GM23248 (cell line): ENCODE measurements at regions not wholly inside any gene's neighbourhood (a gene's known extent, or its start where the extent isn't known, plus 50 kb on each side); places are given as distances from the start of the nearest gene placed in this dataset.

Experiments
- DNase-seq: peaks from one replicate; pipeline ENCODE4 v3.0.0-alpha.2; 2015
- H2AFZ ChIP-seq: fragments of 200-600 bp; sonication (generic); 2 replicates; pipeline ENCODE4 v1.6.1; 2016; ENCODE audit warnings: antibody characterized with exemption
- H3F3A ChIP-seq: fragments of 200-600 bp; sonication (generic); 2 replicates; pipeline ENCODE4 v1.6.1; 2016; ENCODE audit warnings: mild to moderate bottlenecking, antibody characterized with exemption, mixed run types; ENCODE audit not compliant: insufficient read depth
- H3K27ac ChIP-seq: fragments of 200-600 bp; sonication (generic); 2 replicates; pipeline ENCODE4 v1.5.1; 2016; ENCODE audit warnings: mild to moderate bottlenecking
- H3K27me3 ChIP-seq: fragments of 200-600 bp; sonication (generic); replicated peaks from 2 replicates; pipeline ENCODE4 v1.6.1; 2016; ENCODE audit warnings: mild to moderate bottlenecking; ENCODE audit not compliant: insufficient read depth
- H3K36me3 ChIP-seq: fragments of 200-600 bp; sonication (generic); 2 replicates; pipeline ENCODE4 v1.6.1; 2016; ENCODE audit warnings: low read depth, mild to moderate bottlenecking
- H3K4me1 ChIP-seq: fragments of 200-600 bp; sonication (generic); 2 replicates; pipeline ENCODE4 v1.6.1; 2016; ENCODE audit warnings: mild to moderate bottlenecking; ENCODE audit not compliant: insufficient read depth
- H3K4me2 ChIP-seq: fragments of 200-600 bp; sonication (generic); one replicate; pipeline ENCODE4 v1.6.1; 2016; ENCODE audit warnings: mild to moderate bottlenecking; ENCODE audit not compliant: unreplicated experiment
- H3K4me3 ChIP-seq: fragments of 200-600 bp; sonication (generic); 2 replicates; pipeline ENCODE4 v1.5.1; 2016; ENCODE audit warnings: mild to moderate bottlenecking
- H3K79me2 ChIP-seq: fragments of 200-600 bp; sonication (generic); 2 replicates; pipeline ENCODE4 v1.6.1; 2016; ENCODE audit warnings: mild to moderate bottlenecking; ENCODE audit not compliant: insufficient read depth
- H3K9ac ChIP-seq: fragments of 200-600 bp; sonication (generic); 2 replicates; pipeline ENCODE4 v1.6.1; 2016; ENCODE audit warnings: mild to moderate bottlenecking
- H3K9me2 ChIP-seq: fragments of 200-600 bp; sonication (generic); 2 replicates; pipeline ENCODE4 v1.6.1; 2016; ENCODE audit warnings: mixed run types, mild to moderate bottlenecking, moderate library complexity; ENCODE audit not compliant: insufficient read depth
- H3K9me3 ChIP-seq: fragments of 200-600 bp; sonication (generic); one replicate; pipeline ENCODE4 v1.6.1; 2017; ENCODE audit warnings: low read depth
- H4K20me1 ChIP-seq: fragments of 200-600 bp; sonication (generic); 2 replicates; pipeline ENCODE4 v1.6.0; 2016; ENCODE audit not compliant: insufficient read depth
- EZH2 ChIP-seq: fragments of 200-600 bp; sonication (generic); IDR thresholded peaks from 2 replicates; pipeline ENCODE4 v1.6.1; 2018; ENCODE audit warnings: antibody characterized with exemption, mild to moderate bottlenecking; ENCODE audit not compliant: insufficient read depth, poor library complexity, severe bottlenecking
- EZH2phosphoT487 ChIP-seq: fragments of 200-600 bp; sonication (generic); IDR thresholded peaks from 2 replicates; pipeline ENCODE4 v1.6.1; 2018; ENCODE audit warnings: antibody characterized with exemption, moderate library complexity, mild to moderate bottlenecking, low read depth; ENCODE audit not compliant: insufficient read depth
- WGBS, 2 experiments: methylation state at CpG; one replicate each; pipeline ENCODE4 v1.1.6; 2015 to 2017; ENCODE audit warnings: low lambda C conversion rate in 2 of 2, low coverage in 1 of 2; ENCODE audit errors: missing lambda C conversion rate in 2 of 2; 5-methylcytosine and 5-hydroxymethylcytosine counted together
- in situ Hi-C: fragments of 300-500 bp; cut with MboI; formaldehyde crosslinking; loops from 2 replicates; pipeline ENCODE4 v1.15.0; 2020

DNA sequence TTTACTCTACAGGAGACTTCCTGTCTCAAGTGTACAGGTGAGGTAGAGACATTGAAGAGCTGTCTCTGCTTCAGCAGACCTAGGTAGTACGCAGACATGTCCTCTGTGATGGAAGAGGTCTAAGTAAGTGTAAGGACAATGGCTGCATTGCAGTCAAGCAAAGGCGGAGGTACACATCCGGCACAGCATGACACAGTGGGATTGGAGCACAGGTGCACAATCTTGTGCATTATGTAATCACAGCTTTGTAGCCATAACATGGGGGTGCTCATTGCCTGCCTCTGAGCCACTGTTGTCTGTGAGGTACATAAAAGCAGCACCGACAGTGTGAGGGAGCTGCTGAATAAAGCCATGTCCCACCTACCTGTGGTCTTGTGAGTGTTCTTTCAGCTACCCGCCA lies 66.4 kb upstream of the CCDC190 start:
- Histone ChIP-seq H3K9me3 (no peaks in the 10 kb centered on the region), H3K79me2 (no peaks in the 10 kb centered on the region), H4K20me1 (no peaks in the 10 kb centered on the region), H3K27ac (no peak overlapping the region), H3K36me3 (no peaks in the 10 kb centered on the region), H3F3A (no peaks in the 10 kb centered on the region), H3K4me2 (no peak overlapping the region), H3K27me3 (no peaks in the 10 kb centered on the region), H2AFZ (no peak overlapping the region), H3K9ac (no peak overlapping the region), H3K4me1 (no peaks in the 10 kb centered on the region), H3K9me2 (no peaks in the 10 kb centered on the region), H3K4me3 (no peak overlapping the region)
- WGBS, 2 experiments: 78 to 84% methylated on average over 5 of the region's 5 CpGs
- in situ Hi-C loops: no loop called here
- no peak for DNase-seq
- TF ChIP-seq EZH2phosphoT487 (no peak), EZH2 (no peak)

DNA sequence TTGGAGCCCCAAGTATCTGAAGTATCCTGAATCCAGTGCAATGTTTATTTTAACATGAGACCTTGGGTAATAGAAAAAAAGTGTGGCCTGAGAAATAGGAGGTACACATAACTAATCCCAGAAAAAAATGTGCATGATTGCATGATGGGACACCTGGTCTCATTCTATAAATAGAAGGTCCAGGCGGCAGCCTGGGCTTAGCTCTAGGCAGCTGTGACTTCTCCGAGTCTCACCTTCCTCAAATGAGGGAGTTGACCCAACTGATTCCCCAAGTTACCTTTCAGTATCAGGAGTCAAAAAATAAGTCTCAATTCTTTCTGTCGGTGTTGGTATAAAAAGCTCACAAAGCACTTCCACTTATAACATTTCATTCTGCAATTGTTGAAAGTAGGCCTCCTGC lies 65.9 kb upstream of the CCDC190 start:
- Histone ChIP-seq H3K79me2 (no peaks in the 10 kb centered on the region), H3F3A (no peaks in the 10 kb centered on the region), H3K27ac (no peak overlapping the region), H3K4me2 (no peak overlapping the region), H4K20me1 (no peaks in the 10 kb centered on the region), H3K9me3 (no peaks in the 10 kb centered on the region), H2AFZ (no peak overlapping the region), H3K36me3 (no peaks in the 10 kb centered on the region), H3K4me1 (peaks cover 5% of the 10 kb centered on the region; the same call in 1 of the 2 replicates), H3K9ac (no peak overlapping the region), H3K27me3 (no peaks in the 10 kb centered on the region), H3K4me3 (no peak overlapping the region), H3K9me2 (no peaks in the 10 kb centered on the region)
- in situ Hi-C loops: no loop called here
- 76 to 81% methylated on average over 3 of the region's 3 CpGs for WGBS, 2 experiments
- DNase-seq: no peak
- TF ChIP-seq EZH2 (no peak), EZH2phosphoT487 (no peak)

DNA sequence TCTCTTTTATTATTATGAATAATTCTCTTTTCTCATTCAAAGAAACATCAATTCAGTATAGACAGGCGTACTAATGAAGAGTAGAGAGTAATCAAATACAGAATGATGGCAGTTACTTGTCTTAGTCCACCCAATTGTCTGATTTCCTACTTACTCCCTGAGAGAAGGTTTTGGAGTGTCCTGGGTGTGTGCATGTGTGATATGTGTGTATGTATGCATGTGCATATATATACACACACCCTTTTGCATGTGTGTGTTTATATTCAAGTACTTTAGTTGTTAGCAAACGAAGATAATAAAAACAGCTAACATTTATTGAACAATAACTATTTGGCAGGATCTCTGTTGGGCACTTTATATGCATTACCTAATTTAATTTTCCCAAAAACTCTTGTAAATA lies 63.2 kb upstream of the CCDC190 start:
- H3K4me1 ChIP-seq: peaks cover 7% of the 10 kb centered on the region; the same call in 1 of the 2 replicates

DNA sequence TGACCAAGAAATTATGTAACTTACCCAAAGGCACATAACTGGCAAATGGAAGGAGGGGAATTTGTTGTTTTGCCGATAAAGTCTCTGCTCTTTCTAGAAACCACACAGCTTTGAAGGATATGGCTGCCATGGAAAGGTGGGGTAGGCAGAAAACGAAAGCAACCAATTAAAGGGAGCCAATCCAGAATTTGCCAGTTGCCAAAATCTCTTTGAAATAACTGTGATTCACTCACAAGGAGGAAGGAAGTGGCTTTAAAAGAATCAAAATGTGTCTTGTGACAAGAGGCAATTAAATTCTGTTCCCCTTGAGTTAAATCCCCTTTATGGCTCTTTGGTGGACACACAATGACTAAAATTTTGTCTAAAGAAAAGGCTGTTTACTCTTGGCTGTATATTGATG lies 61.2 kb upstream of the CCDC190 start:
- Histone ChIP-seq H3K4me2 (peak overlapping the region; percentile 17), H3K4me3 (no peak overlapping the region), H3K27me3 (no peaks in the 10 kb centered on the region), H3K79me2 (no peaks in the 10 kb centered on the region), H4K20me1 (no peaks in the 10 kb centered on the region), H3K27ac (no peak overlapping the region), H3F3A (no peaks in the 10 kb centered on the region), H3K9ac (no peak overlapping the region), H3K4me1 (peaks cover 8% of the 10 kb centered on the region; the same call in 1 of the 2 replicates), H3K9me3 (no peaks in the 10 kb centered on the region), H3K9me2 (no peaks in the 10 kb centered on the region), H3K36me3 (no peaks in the 10 kb centered on the region), H2AFZ (peak overlapping the region; percentile 59)
- peak; percentile 32 for DNase-seq
- 25 to 47% methylated on average over 2 of the region's 2 CpGs for WGBS, 2 experiments
- in situ Hi-C loops: no loop called here
- no peak for TF ChIP-seq EZH2
- no peak for TF ChIP-seq EZH2phosphoT487

More for the DNA sequence above, 63.2 kb upstream of the CCDC190 start:
- Histone ChIP-seq H3K9ac (no peak overlapping the region), H2AFZ (no peak overlapping the region), H3K27ac (no peak overlapping the region), H3F3A (no peaks in the 10 kb centered on the region), H3K36me3 (no peaks in the 10 kb centered on the region), H4K20me1 (no peaks in the 10 kb centered on the region), H3K4me3 (no peak overlapping the region), H3K79me2 (no peaks in the 10 kb centered on the region), H3K4me2 (no peak overlapping the region), H3K27me3 (no peaks in the 10 kb centered on the region), H3K9me3 (no peaks in the 10 kb centered on the region), H3K9me2 (no peaks in the 10 kb centered on the region)
- TF ChIP-seq EZH2: no peak
- TF ChIP-seq EZH2phosphoT487: no peak
- 33 to 43% methylated on average over 2 of the region's 2 CpGs for WGBS, 2 experiments
- in situ Hi-C loops: no loop called here
- no peak for DNase-seq

DNA sequence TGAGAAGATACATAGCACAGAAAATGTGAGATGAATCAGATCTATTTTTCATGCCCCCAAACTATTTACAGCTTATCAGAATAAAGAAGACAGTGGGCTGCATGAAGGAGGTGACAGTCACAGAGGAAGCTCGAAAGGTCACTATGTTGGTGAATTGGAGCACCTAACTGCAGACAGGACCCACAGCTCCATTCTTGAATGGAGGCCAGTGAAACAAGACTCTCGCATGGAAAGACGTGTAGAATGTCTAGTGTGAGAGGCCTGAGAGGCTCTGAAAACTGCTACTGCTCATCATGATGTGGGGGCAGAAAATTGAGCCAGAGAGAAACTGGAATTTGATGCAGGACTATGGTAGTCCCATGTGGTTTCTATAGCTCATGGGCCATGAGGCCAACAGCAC lies 60.3 kb upstream of the CCDC190 start:
- H3K4me3 ChIP-seq: no peak overlapping the region
- no peak overlapping the region for H3K4me2 ChIP-seq
- H3F3A ChIP-seq: peaks cover 7% of the 10 kb centered on the region; the same call in 1 of the 2 replicates
- in situ Hi-C loops: no loop called here
- no peak overlapping the region for H2AFZ ChIP-seq
- no peaks in the 10 kb centered on the region for H3K79me2 ChIP-seq
- H3K36me3 ChIP-seq: no peaks in the 10 kb centered on the region
- 76 to 80% methylated on average over 3 of the region's 3 CpGs for WGBS, 2 experiments
- no peaks in the 10 kb centered on the region for H4K20me1 ChIP-seq
- DNase-seq: no peak
- peaks cover 16% of the 10 kb centered on the region for H3K4me1 ChIP-seq
- no peaks in the 10 kb centered on the region for H3K9me3 ChIP-seq
- no peaks in the 10 kb centered on the region for H3K9me2 ChIP-seq
- H3K9ac ChIP-seq: no peak overlapping the region
- no peaks in the 10 kb centered on the region for H3K27me3 ChIP-seq
- TF ChIP-seq EZH2phosphoT487: no peak
- TF ChIP-seq EZH2: no peak
- no peak overlapping the region for H3K27ac ChIP-seq
